ENCODE measurements at regions not wholly inside any gene's neighbourhood (a gene's known extent, or its start where the extent isn't known, plus 50 kb on each side); places are given as distances from the start of the nearest gene placed in this dataset.

DNA sequence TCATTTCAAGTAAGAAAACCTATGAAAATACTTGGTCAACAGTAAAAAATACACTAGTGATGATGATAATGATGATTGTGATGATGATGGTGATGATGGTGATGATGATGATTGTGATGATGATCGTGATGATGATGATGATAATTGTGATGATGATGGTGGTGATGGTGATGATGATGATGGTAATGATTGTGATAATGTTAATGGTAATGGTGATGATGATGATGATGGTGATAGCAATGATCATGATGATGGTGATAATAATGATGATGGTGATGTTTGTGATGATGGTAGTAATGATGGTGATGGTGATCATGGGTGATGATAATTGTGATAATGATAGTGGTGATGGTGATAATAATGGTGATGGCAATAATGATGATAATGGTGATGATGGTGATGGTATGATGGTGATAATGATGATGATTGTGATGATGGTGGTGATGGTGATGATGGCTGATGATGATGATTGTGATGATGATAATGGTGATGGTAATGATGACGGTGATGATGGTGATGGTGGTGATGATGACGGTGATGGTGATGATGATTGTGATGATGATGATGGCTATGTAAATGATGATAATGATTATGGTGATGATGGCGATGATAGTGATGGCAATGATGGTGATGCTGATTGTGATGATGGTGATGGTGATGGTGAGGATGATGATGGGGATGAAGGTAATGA lies 62.1 kb downstream of the VCX3A start:
- no peak for DNase-seq

DNA sequence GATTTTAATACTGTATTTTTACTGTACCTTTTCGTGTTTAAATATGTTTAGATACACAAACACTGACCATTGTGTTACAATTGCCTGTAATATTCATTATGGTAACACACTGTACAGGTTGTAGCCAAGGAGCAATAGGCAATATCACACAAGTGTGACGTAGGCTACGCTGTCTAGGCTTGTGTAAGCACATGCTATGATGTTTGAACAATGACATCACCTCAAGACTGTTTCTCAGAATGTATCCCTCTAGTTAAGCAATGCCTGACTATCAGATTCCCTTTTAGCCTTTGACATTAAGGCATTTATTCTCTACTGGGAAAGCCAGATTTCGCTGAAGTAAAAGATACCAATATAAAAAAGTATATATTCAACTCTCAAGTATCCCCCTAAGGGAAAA lies 66.2 kb downstream of the VCX3A start:
- no peak for DNase-seq

DNA sequence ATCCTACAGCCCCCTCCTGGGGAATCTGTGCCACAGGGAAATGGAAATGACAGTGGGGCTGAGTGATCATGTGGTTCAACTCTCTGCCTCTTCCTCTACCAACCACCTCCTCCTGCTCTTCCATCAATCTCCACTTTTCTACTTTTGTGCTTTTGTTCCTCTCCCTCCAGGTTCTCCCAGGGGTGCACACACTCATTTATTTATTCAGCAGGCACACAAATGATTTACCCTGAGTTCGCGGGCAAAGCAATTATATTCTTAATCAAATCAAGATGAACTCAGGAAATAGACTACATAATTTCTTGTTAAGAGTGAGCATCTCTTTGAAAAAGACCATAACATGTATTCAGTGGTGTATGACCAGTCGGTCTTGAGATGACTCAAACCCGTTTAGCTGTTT lies 69.2 kb downstream of the VCX3A start:
- no peak for DNase-seq

- no peak for DNase-seq
Measured at GRCh38 chrX:6464726-6465125, 70.2 kb downstream of the VCX3A start.

GRCh38 chrX:6460893-6461490 lies 73.9 kb downstream of the VCX3A start:
- no peak for DNase-seq

- no peak for DNase-seq
Measured at GRCh38 chrX:6456196-6456595, 78.7 kb downstream of the VCX3A start.

DNA sequence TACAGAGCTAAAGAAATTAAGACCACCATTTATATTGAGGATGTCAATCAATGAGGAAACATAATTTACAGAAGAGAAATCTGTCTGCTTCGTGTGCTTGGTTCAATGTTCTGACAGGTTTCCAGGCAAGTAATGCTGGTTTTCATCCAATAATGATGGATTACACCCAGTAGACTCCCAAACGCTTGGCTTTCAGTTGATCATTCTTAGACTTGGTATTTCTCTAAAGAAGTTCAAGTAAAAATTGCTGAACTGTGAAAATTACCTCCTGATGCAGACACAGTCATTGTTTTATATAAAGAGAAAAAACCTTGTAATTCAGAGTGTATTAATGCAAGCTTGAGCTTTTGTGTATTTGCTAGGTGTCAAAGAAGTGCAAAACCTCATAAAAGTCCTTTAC lies 85.0 kb downstream of the VCX3A start:
- DNase-seq, result no peak

- no peak for DNase-seq
Measured at GRCh38 chrX:6448003-6448402, 86.9 kb downstream of the VCX3A start.

GRCh38 chrX:6446582-6446981 lies 88.3 kb downstream of the VCX3A start:
- DNase-seq, result no peak

DNA sequence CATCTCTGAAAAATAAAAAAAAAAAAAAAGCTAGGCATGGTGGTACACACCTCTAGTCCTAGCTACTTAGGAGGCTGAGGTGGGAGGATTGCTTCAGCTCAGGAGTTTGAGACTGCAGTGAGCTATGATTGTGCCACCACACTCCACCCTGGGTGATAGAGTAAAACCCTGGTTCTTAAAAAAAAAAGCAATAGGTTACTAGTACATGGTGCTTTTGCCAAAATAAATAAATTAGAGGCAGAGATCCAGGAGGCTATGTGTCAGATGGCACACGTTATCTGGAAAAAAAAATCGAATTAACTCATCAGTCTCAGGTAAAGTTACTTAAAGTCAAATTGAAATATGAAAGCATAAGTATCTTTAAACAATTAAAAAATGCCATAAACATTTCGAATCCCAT lies 94.3 kb downstream of the VCX3A start:
- DNase-seq, result no peak

DNA sequence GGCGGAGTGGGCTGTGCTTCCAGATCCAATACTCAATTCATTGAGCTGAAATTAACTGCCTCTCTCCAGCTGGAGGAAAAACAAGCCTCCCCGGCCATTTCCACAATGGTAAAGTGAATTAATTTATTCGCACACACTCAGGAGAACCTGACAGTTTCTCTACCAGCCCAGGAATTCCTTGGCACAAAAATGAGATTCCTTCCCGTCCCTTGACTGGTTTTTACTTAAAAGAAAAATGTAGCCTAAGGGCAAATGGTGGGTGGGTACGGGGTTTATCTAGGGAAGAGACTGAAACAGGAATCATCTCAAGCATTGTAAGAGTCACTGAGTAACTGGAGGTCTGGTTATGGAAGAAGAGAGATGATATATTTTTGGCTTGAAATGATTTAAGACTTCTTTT lies 102.7 kb downstream of the VCX3A start:
- no peak for DNase-seq

- no peak for DNase-seq
Measured at GRCh38 chrX:6407542-6407941, 127.4 kb downstream of the VCX3A start.

- peak; percentile 0 for DNase-seq
Measured at GRCh38 chrX:6386837-6387236, 148.1 kb downstream of the VCX3A start.

GRCh38 chrX:6384921-6385320 lies 150.0 kb downstream of the VCX3A start:
- no peak for DNase-seq

- no peak for DNase-seq
Measured at GRCh38 chrX:6384371-6384770, 150.5 kb downstream of the VCX3A start.

DNA sequence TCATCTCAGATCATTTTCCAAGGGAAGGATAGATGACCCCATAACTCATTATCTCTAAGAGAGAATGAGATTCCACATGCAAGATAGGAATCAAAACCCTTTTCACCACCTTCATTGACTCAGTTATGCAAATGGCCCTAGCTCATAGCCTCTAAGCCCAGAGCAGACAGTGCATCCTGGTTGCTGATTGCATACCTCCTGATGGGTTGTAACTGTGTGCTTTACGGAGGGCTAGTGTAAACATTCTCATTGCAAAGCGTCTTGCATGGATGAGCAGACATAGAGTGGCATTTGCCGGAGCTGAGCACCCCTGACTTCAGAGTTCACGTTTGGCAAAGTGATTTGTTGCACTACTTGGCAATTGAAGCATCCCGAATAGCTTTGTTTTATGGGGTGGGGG lies 151.0 kb downstream of the VCX3A start:
- no peak for DNase-seq

- DNase-seq, result no peak
Measured at GRCh38 chrX:6383488-6383887, 151.4 kb downstream of the VCX3A start.

- no peak for DNase-seq
Measured at GRCh38 chrX:6382284-6382683, 152.6 kb downstream of the VCX3A start.

GRCh38 chrX:6377103-6377764 lies 148.6 kb upstream of the NLGN4X start:
- DNase-seq, result peak; percentile 2

- no peak for DNase-seq
Measured at GRCh38 chrX:6374556-6374955, 145.9 kb upstream of the NLGN4X start.

- no peak for DNase-seq
Measured at GRCh38 chrX:6372981-6373380, 144.3 kb upstream of the NLGN4X start.

DNA sequence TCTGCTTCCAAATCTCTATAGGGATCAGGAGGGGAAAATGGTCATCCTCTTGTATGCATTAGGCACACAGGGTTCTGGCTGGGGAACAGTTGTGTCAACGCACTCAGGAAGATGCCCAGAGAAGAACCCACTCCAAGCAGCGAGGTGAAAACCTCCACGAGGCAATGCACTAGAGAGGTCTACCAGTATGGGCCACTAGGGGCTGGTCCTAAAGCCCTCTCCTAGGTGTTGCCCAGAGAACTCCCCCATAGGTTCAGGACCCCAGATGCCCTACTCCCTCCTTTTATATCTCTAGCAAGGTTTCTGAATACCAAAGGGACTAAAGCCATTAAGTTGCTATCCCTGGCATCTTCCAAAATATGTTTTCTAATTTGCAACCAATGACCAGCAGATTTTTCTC lies 142.7 kb upstream of the NLGN4X start:
- no peak for DNase-seq

- DNase-seq, result peak; percentile 2
Measured at GRCh38 chrX:6363188-6363587, 134.5 kb upstream of the NLGN4X start.

GRCh38 chrX:6325437-6325836 lies 96.8 kb upstream of the NLGN4X start:
- DNase-seq, result no peak

GRCh38 chrX:6313356-6313755 lies 84.7 kb upstream of the NLGN4X start:
- DNase-seq, result no peak
